DND-41 (cell line): ENCODE measurements at regions not wholly inside any gene's neighbourhood (a gene's known extent, or its start where the extent isn't known, plus 50 kb on each side); places are given as distances from the start of the nearest gene placed in this dataset.

Experiments used
- ATAC-seq: fragments of 200-7000 bp; cut with Tn5 transposase; 3 replicates; pipeline ENCODE4 v1.9.1; 2021; ENCODE audit warnings: low read depth; ENCODE audit not compliant: insufficient read depth
- DNase-seq: peaks from one replicate; pipeline ENCODE4 v3.0.0-alpha.2; 2020
- H2AFZ ChIP-seq: 2 replicates; pipeline ENCODE4 v1.6.0; 2012; ENCODE audit warnings: low read depth, low read length
- H3K27ac ChIP-seq: 2 replicates; pipeline ENCODE4 v1.5.1; 2012; ENCODE audit warnings: low read length, inconsistent platforms
- H3K27me3 ChIP-seq: fragments of 200-600 bp; sonication (generic); 2 replicates; pipeline ENCODE4 v1.6.0; 2012; ENCODE audit warnings: low read length, mild to moderate bottlenecking, inconsistent platforms; ENCODE audit not compliant: insufficient read depth, poor library complexity
- H3K36me3 ChIP-seq: 2 replicates; pipeline ENCODE4 v1.5.1; 2012; ENCODE audit warnings: low read length, inconsistent platforms; ENCODE audit not compliant: insufficient read depth
- H3K4me1 ChIP-seq: 2 replicates; pipeline ENCODE4 v1.5.1; 2012; ENCODE audit warnings: mild to moderate bottlenecking, low read length; ENCODE audit not compliant: insufficient read depth
- H3K4me2 ChIP-seq: 2 replicates; pipeline ENCODE4 v1.6.0; 2012; ENCODE audit warnings: mild to moderate bottlenecking, moderate library complexity, low read length, inconsistent platforms; ENCODE audit not compliant: insufficient read depth
- H3K4me3 ChIP-seq, 2 experiments: fragments of 200-600 bp in 1 of 2; shearing (Covaris generic) in 1 of 2; 2 replicates each; pipeline ENCODE4 v1.5.1; 2012 to 2016; ENCODE audit warnings: inconsistent platforms in 2 of 2, low read length in 2 of 2, mild to moderate bottlenecking in 2 of 2, low read depth in 1 of 2, moderate library complexity in 1 of 2
- H3K79me2 ChIP-seq: 2 replicates; pipeline ENCODE4 v1.6.0; 2012; ENCODE audit warnings: low read length, inconsistent platforms; ENCODE audit not compliant: insufficient read depth
- H3K9ac ChIP-seq: 2 replicates; pipeline ENCODE4 v1.6.0; 2012; ENCODE audit warnings: low read depth, mild to moderate bottlenecking, inconsistent platforms, low read length, moderate library complexity
- H3K9me3 ChIP-seq: 2 replicates; pipeline ENCODE4 v1.5.1; 2012; ENCODE audit warnings: low read length, moderate library complexity, mild to moderate bottlenecking, inconsistent platforms; ENCODE audit not compliant: insufficient read depth, severe bottlenecking
- H4K20me1 ChIP-seq: 2 replicates; pipeline ENCODE4 v1.6.0; 2012; ENCODE audit warnings: low read length; ENCODE audit not compliant: insufficient read depth
- CTCF ChIP-seq: IDR thresholded peaks from 2 replicates; pipeline ENCODE4 v1.5.1; 2012; ENCODE audit warnings: borderline replicate concordance, low read length, moderate library complexity, mild to moderate bottlenecking; ENCODE audit not compliant: poor library complexity, severe bottlenecking; ENCODE audit errors: extremely low read depth
- EZH2 ChIP-seq: IDR thresholded peaks from 3 replicates; pipeline ENCODE4 v1.6.1; 2012; ENCODE audit warnings: borderline replicate concordance, low read depth, mild to moderate bottlenecking, moderate library complexity, low read length, inconsistent platforms; ENCODE audit not compliant: severe bottlenecking

GRCh38 chr6:163922562-163922961 lies 508.0 kb downstream of the QKI start:
- no peaks in the 10 kb centered on the region for H3K27me3 ChIP-seq
- H3K4me3 ChIP-seq = no peak overlapping the region
- TF ChIP-seq EZH2 (no peak), CTCF (no peak)
- H3K4me2 ChIP-seq = no peak overlapping the region
- H4K20me1 ChIP-seq = no peaks in the 10 kb centered on the region
- H2AFZ ChIP-seq = no peak overlapping the region
- no peak overlapping the region for H3K27ac ChIP-seq
- H3K9ac ChIP-seq = no peak overlapping the region
- no peaks in the 10 kb centered on the region for H3K36me3 ChIP-seq
- no peaks in the 10 kb centered on the region for H3K79me2 ChIP-seq
- no peaks in the 10 kb centered on the region for H3K4me1 ChIP-seq
- H3K9me3 ChIP-seq = no peaks in the 10 kb centered on the region
- no peak for DNase-seq
- ATAC-seq = no peak

GRCh38 chr6:163919652-163920051 lies 505.1 kb downstream of the QKI start:
- H3K36me3 ChIP-seq = no peaks in the 10 kb centered on the region
- DNase-seq = no peak
- H3K4me2 ChIP-seq = no peak overlapping the region
- TF ChIP-seq CTCF = no peak
- TF ChIP-seq EZH2 = no peak
- no peaks in the 10 kb centered on the region for H3K9me3 ChIP-seq
- H2AFZ ChIP-seq = no peak overlapping the region
- no peak for ATAC-seq
- H3K4me3 ChIP-seq = no peak overlapping the region
- H3K27ac ChIP-seq = no peak overlapping the region
- H4K20me1 ChIP-seq = no peaks in the 10 kb centered on the region
- no peaks in the 10 kb centered on the region for H3K4me1 ChIP-seq
- H3K79me2 ChIP-seq = no peaks in the 10 kb centered on the region
- H3K9ac ChIP-seq = no peak overlapping the region
- no peaks in the 10 kb centered on the region for H3K27me3 ChIP-seq

GRCh38 chr6:163916315-163917081 lies 502.0 kb downstream of the QKI start:
- DNase-seq (no peak), ATAC-seq (no peak)
- Histone ChIP-seq H3K9ac (no peak overlapping the region), H3K4me1 (no peaks in the 10 kb centered on the region), H3K4me3 (no peak overlapping the region), H3K79me2 (no peaks in the 10 kb centered on the region), H4K20me1 (no peaks in the 10 kb centered on the region), H3K36me3 (no peaks in the 10 kb centered on the region), H3K27ac (no peak overlapping the region), H3K27me3 (no peaks in the 10 kb centered on the region), H3K4me2 (no peak overlapping the region), H2AFZ (no peak overlapping the region), H3K9me3 (no peaks in the 10 kb centered on the region)
- TF ChIP-seq CTCF (no peak), EZH2 (no peak)
